Activated CD4-positive, alpha-beta memory T cell treated with anti-CD3 and anti-CD28 coated beads for 36 hours (primary cell): ENCODE measurements at regions not wholly inside any gene's neighbourhood (a gene's known extent, or its start where the extent isn't known, plus 50 kb on each side); places are given as distances from the start of the nearest gene placed in this dataset.
"Not testable (repeated sequence)": the region's sequence is repeated elsewhere in the genome, so short reads cannot be mapped to it uniquely, and the experiment has no call there.

ENCODE experiments used
- CTCF ChIA-PET: fragments of 350-600 bp; sonication (Branson Sonifier 250); formaldehyde crosslinking; loops from one replicate; lab custom pipeline; 2021; ENCODE audit warnings: antibody characterized with exemption, inconsistent platforms; lab: Charles Lee
- POLR2A ChIA-PET: fragments of 350-600 bp; sonication (Branson Sonifier 250); formaldehyde crosslinking; loops from one replicate; lab custom pipeline; 2021; ENCODE audit warnings: antibody characterized with exemption; lab: Charles Lee
- DNase-seq: peaks from one replicate; pipeline ENCODE4 v3.0.0-alpha.2; 2020
- H3K27ac Mint-ChIP-seq: one replicate; pipeline ENCODE4 v1.8.0; 2021; ENCODE audit warnings: mixed read lengths
- H3K27me3 Mint-ChIP-seq: one replicate; pipeline ENCODE4 v1.8.0; 2021; ENCODE audit warnings: mixed read lengths
- H3K36me3 Mint-ChIP-seq: one replicate; pipeline ENCODE4 v1.8.0; 2021; ENCODE audit warnings: mixed read lengths
- H3K4me1 Mint-ChIP-seq: one replicate; pipeline ENCODE4 v1.8.0; 2021; ENCODE audit warnings: low read depth, mixed read lengths
- H3K4me3 Mint-ChIP-seq: one replicate; pipeline ENCODE4 v1.8.0; 2021; ENCODE audit warnings: mild to moderate bottlenecking, mixed read lengths
- H3K9me3 Mint-ChIP-seq: one replicate; pipeline ENCODE4 v1.8.0; 2021; ENCODE audit warnings: mixed read lengths
- intact Hi-C: fragments of 100-400 bp; cut with micrococcal nuclease; formaldehyde crosslinking; loops from one replicate; pipeline ENCODE4 v1.15.1; 2023

- Mint-ChIP-seq H3K36me3 (no peaks in the 10 kb centered on the region), H3K9me3 (peaks cover 5% of the 10 kb centered on the region), H3K27ac (no peak overlapping the region), H3K4me3 (no peak overlapping the region), H3K4me1 (no peaks in the 10 kb centered on the region), H3K27me3 (peaks cover 14% of the 10 kb centered on the region)
- DNase-seq, result no peak
- intact Hi-C loops, result no loop called here
- CTCF ChIA-PET, result interaction anchor here (0.9 to 1.4 kb wide), 2 partner anchors 14 to 19 kb away, joined by 4 to 5 read pairs; no protein-coding TSS in a partner anchor
- POLR2A ChIA-PET, result no interaction called here
These were observed 79.3 kb upstream of the TOP1 start for GRCh38 chr20:40949346-40949745.

- Mint-ChIP-seq H3K4me3 (no peak overlapping the region), H3K36me3 (no peaks in the 10 kb centered on the region), H3K27ac (no peak overlapping the region), H3K9me3 (peaks cover 5% of the 10 kb centered on the region), H3K27me3 (peaks cover 9% of the 10 kb centered on the region), H3K4me1 (no peaks in the 10 kb centered on the region)
- POLR2A ChIA-PET, result no interaction called here
- intact Hi-C loops, result no loop called here
- DNase-seq, result no peak
- CTCF ChIA-PET, result interaction anchor here (0.8 to 2.7 kb wide), 2 partner anchors 11 to 211 kb away, joined by 4 to 21 read pairs; no protein-coding TSS in a partner anchor
These were observed 76.5 kb upstream of the TOP1 start for GRCh38 chr20:40952136-40952535.

DNA sequence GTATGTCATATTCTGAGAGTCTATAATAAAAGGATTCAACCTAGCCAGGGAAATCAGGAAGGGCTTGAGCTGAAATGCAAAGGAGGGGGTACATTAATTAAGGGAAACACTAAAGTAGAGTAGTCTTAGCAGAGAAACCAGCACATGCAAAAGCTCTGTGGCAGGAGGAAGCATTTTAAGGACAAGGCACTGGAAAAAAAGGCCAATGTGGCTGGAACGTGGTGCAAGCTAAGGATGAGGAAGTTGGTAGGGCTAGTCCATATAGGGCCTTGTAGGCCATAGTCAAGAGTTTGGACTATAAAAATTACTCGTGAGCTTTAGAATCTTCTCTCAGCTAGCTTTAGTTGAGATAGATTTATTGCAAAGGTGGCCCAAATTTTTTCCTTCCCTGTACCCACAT lies 75.2 kb upstream of the TOP1 start:
- ChIA-PET CTCF (interaction anchor here (2.7 kb wide), 1 partner anchor 9 kb away, joined by 21 read pairs; no protein-coding TSS in a partner anchor), POLR2A (no interaction called here)
- Mint-ChIP-seq H3K36me3 (no peaks in the 10 kb centered on the region), H3K4me1 (no peaks in the 10 kb centered on the region), H3K9me3 (peaks cover 5% of the 10 kb centered on the region), H3K27me3 (peaks cover 8% of the 10 kb centered on the region), H3K4me3 (no peak overlapping the region), H3K27ac (no peak overlapping the region)
- no peak for DNase-seq
- intact Hi-C loops, result no loop called here

- Mint-ChIP-seq H3K4me1 (no peaks in the 10 kb centered on the region), H3K9me3 (peaks cover 5% of the 10 kb centered on the region), H3K4me3 (no peak overlapping the region), H3K36me3 (no peaks in the 10 kb centered on the region), H3K27me3 (peaks cover 8% of the 10 kb centered on the region), H3K27ac (no peak overlapping the region)
- peak; percentile 33 for DNase-seq
- intact Hi-C loops, result no loop called here
- CTCF ChIA-PET, result interaction anchor here (0.8 to 2.7 kb wide), 2 partner anchors 9 to 212 kb away, joined by 3 to 21 read pairs; no protein-coding TSS in a partner anchor
- POLR2A ChIA-PET, result no interaction called here
These were observed 74.8 kb upstream of the TOP1 start for GRCh38 chr20:40953856-40954255.

- intact Hi-C loops, result no loop called here
- Mint-ChIP-seq H3K4me1 (no peaks in the 10 kb centered on the region), H3K27me3 (peaks cover 8% of the 10 kb centered on the region), H3K27ac (no peak overlapping the region), H3K9me3 (peaks cover 5% of the 10 kb centered on the region), H3K4me3 (no peak overlapping the region), H3K36me3 (no peaks in the 10 kb centered on the region)
- ChIA-PET CTCF (interaction anchor here (0.8 to 2.7 kb wide), 3 partner anchors 8 to 213 kb away, joined by 3 to 21 read pairs (median 3); no protein-coding TSS in a partner anchor), POLR2A (no interaction called here)
- DNase-seq, result no peak
These were observed 74.0 kb upstream of the TOP1 start for GRCh38 chr20:40954521-40955165.

DNA sequence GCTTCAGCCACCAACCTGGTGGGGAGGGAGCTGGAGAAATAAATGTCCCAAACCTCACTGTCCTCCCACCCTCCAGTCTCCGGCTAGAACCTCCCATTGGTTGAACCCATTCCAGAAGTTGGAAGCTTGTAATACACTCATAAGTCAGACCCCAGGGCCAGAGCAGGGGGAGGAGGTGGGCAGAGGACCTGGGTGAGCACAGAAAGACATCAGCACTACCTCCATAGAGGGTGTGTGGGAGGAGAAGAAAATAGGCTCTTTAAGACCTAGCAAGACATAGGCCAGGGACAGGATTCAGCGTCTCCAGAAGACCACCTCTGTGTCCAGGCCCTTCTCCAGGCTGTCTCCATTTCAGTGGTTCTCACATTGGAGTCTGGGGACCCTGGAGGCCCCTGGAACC lies 73.3 kb upstream of the TOP1 start:
- intact Hi-C loops, result no loop called here
- peaks cover 5% of the 10 kb centered on the region for H3K9me3 Mint-ChIP-seq
- CTCF ChIA-PET, result interaction anchor here (0.8 kb wide), 1 partner anchor 11 kb away, joined by 3 read pairs; no protein-coding TSS in a partner anchor

GRCh38 chr20:40955826-40956225 lies 72.8 kb upstream of the TOP1 start:
- intact Hi-C loops, H3K4me1 Mint-ChIP-seq, POLR2A ChIA-PET, H3K9me3 Mint-ChIP-seq, H3K27me3 Mint-ChIP-seq, H3K36me3 Mint-ChIP-seq, H3K4me3 Mint-ChIP-seq, DNase-seq, H3K27ac Mint-ChIP-seq: not testable (repeated sequence)
- CTCF ChIA-PET, result interaction anchor here (1.2 kb wide), 1 partner anchor 9 kb away, joined by 3 read pairs; no protein-coding TSS in a partner anchor

More for the DNA sequence above, 73.3 kb upstream of the TOP1 start:
- DNase-seq, result no peak
- Mint-ChIP-seq H3K4me3 (no peak overlapping the region), H3K4me1 (no peaks in the 10 kb centered on the region), H3K36me3 (no peaks in the 10 kb centered on the region), H3K27ac (no peak overlapping the region), H3K27me3 (peaks cover 8% of the 10 kb centered on the region)
- POLR2A ChIA-PET, result no interaction called here

DNA sequence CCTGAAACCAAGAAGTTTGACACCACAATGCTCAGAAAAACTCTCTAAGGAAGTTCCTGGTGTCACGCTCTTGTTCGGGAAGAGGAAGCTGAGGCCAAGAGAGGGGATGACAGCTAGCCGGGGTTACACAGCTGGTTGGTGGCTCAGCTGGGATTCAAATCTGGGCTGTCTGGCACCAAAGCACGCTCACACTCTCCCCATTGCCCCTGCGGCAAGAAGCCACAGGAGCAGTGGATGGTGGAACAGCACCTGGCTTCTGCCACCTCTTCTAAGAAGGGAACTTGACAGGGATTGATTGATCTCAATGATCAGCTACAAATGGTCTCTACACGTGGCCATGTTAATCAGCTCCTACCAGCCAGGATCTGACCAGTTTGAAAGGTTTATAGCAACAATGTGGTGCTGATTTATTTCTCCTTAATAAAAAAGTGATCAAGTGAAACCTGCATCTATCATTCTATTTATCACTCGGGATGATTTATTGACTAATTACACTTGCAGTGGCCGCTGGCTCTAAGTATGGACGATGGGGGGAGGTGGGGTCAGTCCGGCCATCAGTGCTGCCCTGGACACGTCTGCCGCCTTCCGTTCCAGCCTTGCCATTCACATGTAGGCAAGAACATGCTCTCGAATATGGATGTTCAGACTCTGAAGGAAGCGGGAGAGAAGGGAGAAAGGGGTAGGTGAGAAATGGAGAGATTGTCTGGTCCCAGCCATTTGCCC lies 71.9 kb upstream of the TOP1 start:
- CTCF ChIA-PET, result interaction anchor here (0.7 to 1.2 kb wide), 3 partner anchors 8 to 215 kb away, joined by 3 to 5 read pairs (median 3); no protein-coding TSS in a partner anchor
- no peaks in the 10 kb centered on the region for H3K36me3 Mint-ChIP-seq
- intact Hi-C loops, result no loop called here
- H3K27ac Mint-ChIP-seq, result no peak overlapping the region
- POLR2A ChIA-PET, result no interaction called here
- DNase-seq, result no peak
- peaks cover 6% of the 10 kb centered on the region for H3K27me3 Mint-ChIP-seq
- H3K4me3 Mint-ChIP-seq, result no peak overlapping the region
- H3K4me1 Mint-ChIP-seq, result peaks cover 3% of the 10 kb centered on the region
- peaks cover 5% of the 10 kb centered on the region for H3K9me3 Mint-ChIP-seq

GRCh38 chr20:40957265-40957760 lies 71.3 kb upstream of the TOP1 start:
- intact Hi-C loops, result no loop called here
- H3K36me3 Mint-ChIP-seq, result no peaks in the 10 kb centered on the region
- ChIA-PET POLR2A (no interaction called here), CTCF (interaction anchor here (0.7 to 0.8 kb wide), 2 partner anchors 215 to 216 kb away, joined by 3 read pairs; no protein-coding TSS in a partner anchor)
- no peak overlapping the region for H3K27ac Mint-ChIP-seq
- DNase-seq, result no peak
- peaks cover 9% of the 10 kb centered on the region for H3K4me1 Mint-ChIP-seq
- H3K27me3 Mint-ChIP-seq, result peaks cover 6% of the 10 kb centered on the region
- peaks cover 5% of the 10 kb centered on the region for H3K9me3 Mint-ChIP-seq
- H3K4me3 Mint-ChIP-seq, result no peak overlapping the region

- no peak overlapping the region for H3K27ac Mint-ChIP-seq
- peaks cover 6% of the 10 kb centered on the region for H3K27me3 Mint-ChIP-seq
- H3K4me1 Mint-ChIP-seq, result peaks cover 9% of the 10 kb centered on the region
- no peaks in the 10 kb centered on the region for H3K36me3 Mint-ChIP-seq
- CTCF ChIA-PET, result no interaction called here
- POLR2A ChIA-PET, result no interaction called here
- no peak overlapping the region for H3K4me3 Mint-ChIP-seq
- intact Hi-C loops, result no loop called here
- DNase-seq, result no peak
- H3K9me3 Mint-ChIP-seq, result peaks cover 5% of the 10 kb centered on the region
These were observed 70.0 kb upstream of the TOP1 start for GRCh38 chr20:40958598-40958997.

DNA sequence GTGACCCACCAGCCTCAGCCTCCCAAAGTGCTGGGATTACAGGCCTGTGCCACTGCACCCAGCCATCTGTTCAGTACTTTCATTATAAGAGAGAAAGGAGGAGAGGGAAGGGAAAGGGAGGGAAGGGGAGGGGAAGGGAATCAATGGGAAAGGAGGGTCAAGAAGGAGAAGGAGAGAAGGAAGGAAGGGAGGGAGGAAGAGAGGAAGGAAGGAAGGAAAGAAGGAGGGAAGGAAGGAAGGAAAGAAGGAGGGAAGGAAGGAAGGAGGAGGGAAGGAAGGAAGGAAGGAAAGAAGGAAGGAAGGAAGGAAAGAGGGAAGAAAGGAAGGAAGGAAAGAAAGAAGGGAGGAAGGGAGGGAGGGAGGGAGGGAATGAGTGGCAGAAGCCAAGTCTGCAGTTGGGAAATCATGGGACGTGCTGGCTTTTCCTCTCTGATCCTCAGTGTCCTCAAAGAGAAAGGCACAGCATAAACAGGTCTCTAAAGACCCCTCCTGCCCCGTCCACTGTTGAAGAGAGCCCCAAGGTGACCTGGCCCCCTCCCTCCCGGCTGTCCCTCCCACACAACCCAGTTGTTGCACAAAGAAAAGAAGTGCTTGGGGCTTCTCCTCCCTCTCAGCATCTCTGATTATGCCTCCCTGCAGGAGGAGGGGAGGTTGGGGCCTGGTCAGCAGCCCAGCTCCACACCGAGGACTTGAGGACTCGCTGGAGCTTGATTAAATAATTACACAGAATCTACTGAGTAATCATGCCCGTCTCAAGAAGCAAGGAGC lies 69.1 kb upstream of the TOP1 start:
- Mint-ChIP-seq H3K36me3 (no peaks in the 10 kb centered on the region), H3K9me3 (no peaks in the 10 kb centered on the region), H3K4me1 (peaks cover 9% of the 10 kb centered on the region), H3K27ac (no peak overlapping the region), H3K4me3 (no peak overlapping the region), H3K27me3 (peaks cover 5% of the 10 kb centered on the region)
- ChIA-PET CTCF (interaction anchor here (1.8 kb wide), 1 partner anchor 218 kb away, joined by 5 read pairs; no protein-coding TSS in a partner anchor), POLR2A (no interaction called here)
- no peak for DNase-seq
- intact Hi-C loops, result loop anchor here (5.0 to 10.0 kb wide), 2 partner anchors 735 to 797 kb away; no protein-coding TSS in a partner anchor
